ENCODE measurements at regions not wholly inside any gene's neighbourhood (a gene's known extent, or its start where the extent isn't known, plus 50 kb on each side); places are given as distances from the start of the nearest gene placed in this dataset.

- TF ChIP-seq EZH2phosphoT487 (IDR thresholded peaks at IDR 0.05; ENCODE audit: insufficient read depth, low read depth), result no peak
- TF ChIP-seq EZH2 (IDR thresholded peaks at IDR 0.05; ENCODE audit: insufficient read depth, poor library complexity, severe bottlenecking), result no peak
Observed at GRCh38 chr11:45568049-45568448, 97.4 kb downstream of the CHST1 start.

Measured in GM23248 (cell line).